Parathyroid adenoma (tissue), 2 donors: ENCODE measurements at regions not wholly inside any gene's neighbourhood (a gene's known extent, or its start where the extent isn't known, plus 50 kb on each side); places are given as distances from the start of the nearest gene placed in this dataset.

Source experiments
- H2AFZ ChIP-seq: fragments of 300-600 bp; sonication (generic); one replicate; pipeline ENCODE4 v1.7.0; 2017; ENCODE audit warnings: antibody characterized with exemption, mild to moderate bottlenecking
- H3K27ac ChIP-seq: fragments of 300-600 bp; sonication (generic); one replicate; pipeline ENCODE4 v1.7.0; 2017
- H3K27me3 ChIP-seq: fragments of 300-600 bp; sonication (generic); one replicate; pipeline ENCODE4 v1.7.0; 2017; ENCODE audit warnings: low read length; ENCODE audit not compliant: control insufficient read depth, insufficient read depth
- H3K36me3 ChIP-seq: fragments of 300-600 bp; sonication (generic); one replicate; pipeline ENCODE4 v1.7.0; 2017; ENCODE audit warnings: low read length; ENCODE audit not compliant: control insufficient read depth, insufficient read depth
- H3K4me1 ChIP-seq: fragments of 300-600 bp; sonication (generic); one replicate; pipeline ENCODE4 v1.7.0; 2017; ENCODE audit warnings: control low read depth
- H3K4me2 ChIP-seq: fragments of 300-600 bp; sonication (generic); one replicate; pipeline ENCODE4 v1.7.0; 2017; ENCODE audit warnings: low read length
- H3K4me3 ChIP-seq: fragments of 300-600 bp; sonication (generic); one replicate; pipeline ENCODE4 v1.7.0; 2017; ENCODE audit warnings: low read depth, low read length
- H3K79me2 ChIP-seq: fragments of 300-600 bp; sonication (generic); one replicate; pipeline ENCODE4 v1.7.0; 2017; ENCODE audit warnings: control low read depth
- H3K9ac ChIP-seq: fragments of 300-600 bp; sonication (generic); one replicate; pipeline ENCODE4 v1.7.0; 2017; ENCODE audit warnings: mild to moderate bottlenecking
- H3K9me3 ChIP-seq: fragments of 300-600 bp; sonication (generic); one replicate; pipeline ENCODE4 v1.7.0; 2017; ENCODE audit warnings: low read length; ENCODE audit not compliant: control insufficient read depth
- CTCF ChIP-seq: fragments of 300-600 bp; sonication (generic); IDR thresholded peaks from one replicate; pipeline ENCODE4 v1.7.0; 2017; ENCODE audit warnings: antibody characterized with exemption, mild to moderate bottlenecking
- donor health status: primary hyperparathyroidism.

- H3K4me2 ChIP-seq, result no peak overlapping the region
- H3K9ac ChIP-seq, result no peak overlapping the region
- H2AFZ ChIP-seq, result no peak overlapping the region
- no peaks in the 10 kb centered on the region for H3K36me3 ChIP-seq
- TF ChIP-seq CTCF, result no peak
- H3K27ac ChIP-seq, result no peak overlapping the region
- no peaks in the 10 kb centered on the region for H3K9me3 ChIP-seq
- H3K27me3 ChIP-seq, result no peaks in the 10 kb centered on the region
- no peaks in the 10 kb centered on the region for H3K4me1 ChIP-seq
- no peaks in the 10 kb centered on the region for H3K79me2 ChIP-seq
- no peak overlapping the region for H3K4me3 ChIP-seq
These were observed 69.3 kb upstream of the C14orf180 start for GRCh38 chr14:104510216-104510615.

GRCh38 chr14:104510794-104511611 is 68.6 kb upstream of the C14orf180 start:
- H3K9ac ChIP-seq, result no peak overlapping the region
- H3K36me3 ChIP-seq, result no peaks in the 10 kb centered on the region
- no peak overlapping the region for H2AFZ ChIP-seq
- H3K79me2 ChIP-seq, result no peaks in the 10 kb centered on the region
- H3K27me3 ChIP-seq, result no peaks in the 10 kb centered on the region
- H3K4me2 ChIP-seq, result no peak overlapping the region
- no peak for TF ChIP-seq CTCF
- H3K27ac ChIP-seq, result no peak overlapping the region
- no peaks in the 10 kb centered on the region for H3K4me1 ChIP-seq
- H3K9me3 ChIP-seq, result no peaks in the 10 kb centered on the region
- H3K4me3 ChIP-seq, result no peak overlapping the region

- Histone ChIP-seq H3K36me3 (no peaks in the 10 kb centered on the region), H3K27me3 (no peaks in the 10 kb centered on the region), H3K4me3 (no peak overlapping the region), H3K9me3 (no peaks in the 10 kb centered on the region), H3K4me1 (no peaks in the 10 kb centered on the region), H2AFZ (no peak overlapping the region), H3K4me2 (no peak overlapping the region), H3K27ac (no peak overlapping the region), H3K9ac (no peak overlapping the region), H3K79me2 (no peaks in the 10 kb centered on the region)
- no peak for TF ChIP-seq CTCF
These were observed 67.5 kb upstream of the C14orf180 start for GRCh38 chr14:104512061-104512460.

DNA sequence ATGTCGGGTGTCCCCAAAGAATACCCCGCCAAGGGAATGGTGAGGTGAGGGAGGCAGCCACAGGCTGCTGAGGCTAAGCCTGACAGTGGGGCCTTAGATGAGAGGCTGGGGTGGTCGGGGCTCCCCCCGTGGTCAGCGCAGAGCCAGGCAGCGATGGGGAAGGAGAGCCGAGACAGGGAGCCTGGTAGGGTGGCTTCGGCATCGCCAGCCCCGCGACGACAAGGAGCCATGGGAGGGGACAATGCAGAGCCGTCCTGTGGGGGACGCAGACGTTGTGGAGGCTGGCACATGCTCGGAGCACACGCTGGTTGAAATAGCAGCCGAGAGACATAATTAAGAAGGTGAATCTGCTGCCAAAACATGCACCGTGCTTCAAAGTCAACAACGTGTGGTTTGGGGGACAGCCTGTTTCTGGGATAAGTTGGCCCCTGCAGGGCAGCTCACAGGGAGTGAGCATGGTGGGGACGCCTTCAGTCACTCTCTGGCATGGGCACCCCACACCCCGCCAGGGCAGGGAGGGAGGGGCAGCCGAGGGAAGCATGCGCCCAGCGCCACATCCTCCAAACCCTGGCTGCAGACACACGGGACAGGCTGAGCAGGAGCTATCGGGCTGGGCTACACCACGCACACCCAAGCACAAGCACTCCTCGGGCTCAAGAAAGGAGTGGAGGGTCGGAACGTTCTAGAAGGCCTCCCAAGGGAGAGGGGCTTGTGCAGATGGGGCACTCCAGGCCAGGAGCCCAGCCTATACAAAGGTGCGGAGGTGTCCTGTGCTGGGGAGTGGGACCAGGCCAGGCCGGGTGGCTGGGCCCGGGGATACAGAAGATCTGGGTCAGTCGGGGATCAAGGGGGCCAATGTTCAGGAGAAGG is 66.6 kb upstream of the C14orf180 start:
- no peaks in the 10 kb centered on the region for H3K9me3 ChIP-seq
- no peak overlapping the region for H3K4me2 ChIP-seq
- H3K27me3 ChIP-seq, result no peaks in the 10 kb centered on the region
- H3K9ac ChIP-seq, result no peak overlapping the region
- no peak overlapping the region for H3K27ac ChIP-seq
- no peaks in the 10 kb centered on the region for H3K4me1 ChIP-seq
- no peaks in the 10 kb centered on the region for H3K79me2 ChIP-seq
- no peak overlapping the region for H2AFZ ChIP-seq
- TF ChIP-seq CTCF, result no peak
- no peaks in the 10 kb centered on the region for H3K36me3 ChIP-seq
- no peak overlapping the region for H3K4me3 ChIP-seq
